ENCODE measurements at regions not wholly inside any gene's neighbourhood (a gene's known extent, or its start where the extent isn't known, plus 50 kb on each side); places are given as distances from the start of the nearest gene placed in this dataset.

DNA sequence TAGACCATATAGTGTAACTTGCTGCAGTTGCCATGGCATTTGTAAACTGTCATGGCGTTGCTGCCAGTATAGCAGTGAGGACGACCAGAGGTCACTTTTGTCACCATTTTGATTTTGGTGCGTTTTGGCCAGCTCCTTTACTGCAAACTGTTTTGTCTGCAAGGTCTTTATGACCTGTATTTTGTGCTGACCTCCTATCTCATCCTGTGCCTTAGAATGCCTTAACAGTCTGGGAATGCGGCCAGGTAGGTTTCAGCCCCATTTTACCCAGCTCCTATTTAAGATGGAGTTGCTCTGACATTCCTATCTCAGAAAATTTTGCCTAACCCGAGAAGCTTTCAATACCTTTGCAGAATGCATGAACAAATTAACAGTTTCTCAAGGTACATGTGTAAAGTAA lies 914.4 kb upstream of the ACO1 start:
- H3K14ac ChIP-seq (ENCODE audit: insufficient read length), result no peak overlapping the region
- H3K27ac ChIP-seq (ENCODE audit: low read depth, low read length), result no peak overlapping the region
- H3K18ac ChIP-seq (ENCODE audit: extremely low read depth, low read length), result no peak overlapping the region
- no peak overlapping the region for H3K23ac ChIP-seq (ENCODE audit: insufficient read length)
- no peak overlapping the region for H3K9ac ChIP-seq (replicated peaks in 1 of 4; ENCODE audit: extremely low read depth in 1 of 4, low read depth in 3 of 4, low read length in 3 of 4)
- H4K91ac ChIP-seq (replicated peaks; ENCODE audit: insufficient read length, low read length), result no peak overlapping the region
- H3K9me3 ChIP-seq (ENCODE audit: insufficient read depth in 2 of 2, low read depth in 1 of 2, low read length in 1 of 2), result 0 out of 4 replicates have a peak, but pooled peaks cover 0 to 1% of the 10 kb centered on the region in 2 experiments
- TF ChIP-seq SP2 (IDR thresholded peaks at IDR 0.05; ENCODE audit: low read length), result no peak
- no peak for TF ChIP-seq SIX5 (IDR thresholded peaks at IDR 0.05; ENCODE audit: low read depth, low read length)
- no peak for TF ChIP-seq CREB1 (IDR thresholded peaks at IDR 0.05)
- no peak for TF ChIP-seq KDM5A (IDR thresholded peaks at IDR 0.05; ENCODE audit: low read length)
- TF ChIP-seq YY1 (IDR thresholded peaks at IDR 0.05; ENCODE audit: low read depth, low read length), result no peak
- TF ChIP-seq, protein P1, sequence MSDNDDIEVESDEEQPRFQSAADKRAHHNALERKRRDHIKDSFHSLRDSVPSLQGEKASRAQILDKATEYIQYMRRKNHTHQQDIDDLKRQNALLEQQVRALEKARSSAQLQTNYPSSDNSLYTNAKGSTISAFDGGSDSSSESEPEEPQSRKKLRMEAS (IDR thresholded peaks at IDR 0.05), result no peak
- no peak for TF ChIP-seq BCL11A (IDR thresholded peaks at IDR 0.05; ENCODE audit: low read depth in 2 of 2, low read length in 2 of 2)
- no peak for TF ChIP-seq TAF7 (optimal IDR thresholded peaks at IDR 0.05; ENCODE audit: borderline replicate concordance, low read depth, low read length)
- TF ChIP-seq, protein P2, sequence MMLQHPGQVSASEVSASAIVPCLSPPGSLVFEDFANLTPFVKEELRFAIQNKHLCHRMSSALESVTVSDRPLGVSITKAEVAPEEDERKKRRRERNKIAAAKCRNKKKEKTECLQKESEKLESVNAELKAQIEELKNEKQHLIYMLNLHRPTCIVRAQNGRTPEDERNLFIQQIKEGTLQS (IDR thresholded peaks at IDR 0.05; ENCODE audit: insufficient read depth, low read depth, low read length), result no peak
- TF ChIP-seq MAFK (IDR thresholded peaks at IDR 0.05; ENCODE audit: low read depth, low read length), result no peak
- TF ChIP-seq POLR2AphosphoS5 (IDR thresholded peaks at IDR 0.05; ENCODE audit: low read depth, low read length), result no peak
- WGBS, 2 experiments (ENCODE audit: extremely low coverage in 1 of 2, insufficient coverage in 1 of 2, insufficient read length in 1 of 2, insufficient replicate concordance in 2 of 2, low coverage in 1 of 2, low lambda C conversion rate in 2 of 2, missing lambda C conversion rate in 1 of 2), result 92% methylated on average over 5 of the region's 5 CpGs; no CpG with 5 or more reads in 1 of the 2 experiments
- no peaks in the 10 kb centered on the region for H3K23me2 ChIP-seq (ENCODE audit: low read depth, low read length)
- FAIRE-seq, result no peak
- no peak overlapping the region for H2BK5ac ChIP-seq (ENCODE audit: low read depth, low read length)
- H2AFZ ChIP-seq (ENCODE audit: low read length), result no peak overlapping the region
- POLR2A ChIA-PET (ENCODE audit: partially characterized antibody), result no interaction called here
- no peak overlapping the region for H2BK15ac ChIP-seq (ENCODE audit: low read length)
- H3K56ac ChIP-seq (replicated peaks; ENCODE audit: insufficient read length, low read depth, low read length), result no peak overlapping the region
- H2BK120ac ChIP-seq (replicated peaks; ENCODE audit: low read depth, low read length), result no peak overlapping the region
- DNase-seq (ENCODE audit: low read depth in 1 of 2, low spot score in 2 of 2), result no peak
- no peak overlapping the region for H2BK20ac ChIP-seq (ENCODE audit: low read length)
- H3K4me3 ChIP-seq (ENCODE audit: extremely low read depth in 1 of 4, insufficient read depth in 2 of 4, low read depth in 3 of 4, low read length in 4 of 4), result no peak overlapping the region
- H4K5ac ChIP-seq (ENCODE audit: insufficient read length, low read depth, low read length), result no peak overlapping the region
- H4K20me1 ChIP-seq (replicated peaks in 1 of 2; ENCODE audit: control insufficient read depth in 1 of 2, insufficient read depth in 2 of 2, low read length in 2 of 2), result no peaks in the 10 kb centered on the region
- no peak overlapping the region for H3K4ac ChIP-seq (replicated peaks; ENCODE audit: insufficient read length, low read depth, low read length)
- H3K36me3 ChIP-seq (ENCODE audit: control insufficient read depth in 2 of 4, insufficient read depth in 4 of 4, low read length in 3 of 4), result no peaks in the 10 kb centered on the region
- no peak overlapping the region for H2BK12ac ChIP-seq (ENCODE audit: low read depth, low read length)
- CTCF ChIA-PET (ENCODE audit: partially characterized antibody), result interaction anchor here (0.7 to 2.4 kb wide), 4 partner anchors 10 to 224 kb away, joined by 3 to 6 read pairs (median 4); no protein-coding TSS in a partner anchor
- no peak overlapping the region for H2AK5ac ChIP-seq (ENCODE audit: low read depth, low read length)
- no peaks in the 10 kb centered on the region for H3K4me1 ChIP-seq (replicated peaks in 1 of 4; ENCODE audit: control insufficient read depth in 3 of 4, insufficient read depth in 4 of 4, low read length in 3 of 4)
- no peaks in the 10 kb centered on the region for H3K27me3 ChIP-seq (replicated peaks in 1 of 4; ENCODE audit: control insufficient read depth in 3 of 4, extremely low read depth in 1 of 4, insufficient read depth in 3 of 4, low read length in 3 of 4)
- no peaks in the 10 kb centered on the region for H3K79me1 ChIP-seq (ENCODE audit: low read depth, low read length)
- no peak overlapping the region for H3K4me2 ChIP-seq (ENCODE audit: insufficient read depth in 1 of 2, low read depth in 2 of 2, low read length in 2 of 2)
- no peaks in the 10 kb centered on the region for H3K79me2 ChIP-seq (ENCODE audit: control insufficient read depth in 1 of 2, insufficient read depth in 2 of 2, low read length in 2 of 2)
- H4K8ac ChIP-seq (ENCODE audit: extremely low read depth, insufficient read depth, low read length), result no peak overlapping the region
